ENCODE measurements at regions not wholly inside any gene's neighbourhood (a gene's known extent, or its start where the extent isn't known, plus 50 kb on each side); places are given as distances from the start of the nearest gene placed in this dataset.

- ATAC-seq (replicated peaks in 1 of 2): no peak
- no peak overlapping the region for H3K27ac Mint-ChIP-seq
- H3K4me3 Mint-ChIP-seq: no peak overlapping the region
- no peaks in the 10 kb centered on the region for H3K36me3 Mint-ChIP-seq (ENCODE audit: insufficient read depth in 2 of 2)
- no peaks in the 10 kb centered on the region for H3K27me3 Mint-ChIP-seq (ENCODE audit: low read depth)
- no peak for DNase-seq
- peaks cover 10% of the 10 kb centered on the region for H3K4me1 Mint-ChIP-seq (ENCODE audit: low read depth)
- H3K9me3 Mint-ChIP-seq: no peaks in the 10 kb centered on the region
Observed at GRCh38 chr10:9205558-9205957, 1151.1 kb downstream of the GATA3 start.

- Mint-ChIP-seq H3K27me3 (ENCODE audit: low read depth) (peaks cover 12% of the 10 kb centered on the region), H3K27ac (peak overlapping the region; percentile 54), H3K4me1 (ENCODE audit: low read depth) (peaks cover 10% of the 10 kb centered on the region), H3K4me3 (no peak overlapping the region), H3K9me3 (no peaks in the 10 kb centered on the region), H3K36me3 (ENCODE audit: insufficient read depth in 2 of 2) (no peaks in the 10 kb centered on the region)
- DNase-seq (peak; percentile 69 to 81), ATAC-seq (replicated peaks in 1 of 2) (peak; percentile 41 to 51)
Observed at GRCh38 chr10:9209105-9209798, 1154.8 kb downstream of the GATA3 start.

GRCh38 chr10:9211228-9211627 is 1156.7 kb downstream of the GATA3 start:
- no peak overlapping the region for H3K4me3 Mint-ChIP-seq
- no peak overlapping the region for H3K27ac Mint-ChIP-seq
- H3K27me3 Mint-ChIP-seq (ENCODE audit: low read depth): peaks cover 14% of the 10 kb centered on the region
- DNase-seq: no peak
- H3K9me3 Mint-ChIP-seq: no peaks in the 10 kb centered on the region
- H3K4me1 Mint-ChIP-seq (ENCODE audit: low read depth): peaks cover 19% of the 10 kb centered on the region
- no peaks in the 10 kb centered on the region for H3K36me3 Mint-ChIP-seq (ENCODE audit: insufficient read depth in 2 of 2)
- no peak for ATAC-seq (replicated peaks in 1 of 2)

GRCh38 chr10:9214618-9215017 is 1160.1 kb downstream of the GATA3 start:
- ATAC-seq (replicated peaks in 1 of 2) (no peak), DNase-seq (no peak)
- Mint-ChIP-seq H3K36me3 (ENCODE audit: insufficient read depth in 2 of 2) (no peaks in the 10 kb centered on the region), H3K9me3 (no peaks in the 10 kb centered on the region), H3K27ac (no peak overlapping the region), H3K4me3 (no peak overlapping the region), H3K27me3 (ENCODE audit: low read depth) (peaks cover 30% of the 10 kb centered on the region), H3K4me1 (ENCODE audit: low read depth) (peaks cover 17% of the 10 kb centered on the region)

GRCh38 chr10:9215121-9215520 is 1160.6 kb downstream of the GATA3 start:
- DNase-seq (no peak), ATAC-seq (replicated peaks in 1 of 2) (no peak)
- Mint-ChIP-seq H3K9me3 (no peaks in the 10 kb centered on the region), H3K4me3 (no peak overlapping the region), H3K27me3 (ENCODE audit: low read depth) (peaks cover 32% of the 10 kb centered on the region), H3K27ac (no peak overlapping the region), H3K36me3 (ENCODE audit: insufficient read depth in 2 of 2) (no peaks in the 10 kb centered on the region), H3K4me1 (ENCODE audit: low read depth) (peaks cover 17% of the 10 kb centered on the region)

GRCh38 chr10:9219860-9220259 is 1165.4 kb downstream of the GATA3 start:
- Mint-ChIP-seq H3K4me3 (no peak overlapping the region), H3K27ac (no peak overlapping the region), H3K4me1 (ENCODE audit: low read depth) (peaks cover 21% of the 10 kb centered on the region), H3K27me3 (ENCODE audit: low read depth) (peaks cover 26% of the 10 kb centered on the region), H3K9me3 (no peaks in the 10 kb centered on the region), H3K36me3 (ENCODE audit: insufficient read depth in 2 of 2) (no peaks in the 10 kb centered on the region)
- no peak for ATAC-seq (replicated peaks in 1 of 2)
- DNase-seq: no peak

- DNase-seq (no peak), ATAC-seq (replicated peaks in 1 of 2) (no peak)
- Mint-ChIP-seq H3K4me1 (ENCODE audit: low read depth) (peaks cover 13% of the 10 kb centered on the region), H3K36me3 (ENCODE audit: insufficient read depth in 2 of 2) (no peaks in the 10 kb centered on the region), H3K27me3 (ENCODE audit: low read depth) (peaks cover 33% of the 10 kb centered on the region), H3K4me3 (no peak overlapping the region), H3K9me3 (peaks cover under 1% of the 10 kb centered on the region in 2 donors), H3K27ac (no peak overlapping the region)
Observed at GRCh38 chr10:9222917-9223316, 1168.4 kb downstream of the GATA3 start.

GRCh38 chr10:9227679-9228365 is 1173.3 kb downstream of the GATA3 start:
- DNase-seq (no peak), ATAC-seq (replicated peaks in 1 of 2) (no peak)
- Mint-ChIP-seq H3K9me3 (peaks cover 2% of the 10 kb centered on the region in 2 donors), H3K36me3 (ENCODE audit: insufficient read depth in 2 of 2) (no peaks in the 10 kb centered on the region), H3K4me1 (ENCODE audit: low read depth) (peaks cover 42% of the 10 kb centered on the region), H3K27ac (no peak overlapping the region), H3K27me3 (ENCODE audit: low read depth) (peaks cover 61% of the 10 kb centered on the region), H3K4me3 (no peak overlapping the region)

GRCh38 chr10:9228771-9229170 is 1174.3 kb downstream of the GATA3 start:
- H3K27ac Mint-ChIP-seq: no peak overlapping the region
- H3K36me3 Mint-ChIP-seq (ENCODE audit: insufficient read depth in 2 of 2): no peaks in the 10 kb centered on the region
- H3K9me3 Mint-ChIP-seq: peaks cover 2% of the 10 kb centered on the region in 2 donors
- peaks cover 61% of the 10 kb centered on the region for H3K27me3 Mint-ChIP-seq (ENCODE audit: low read depth)
- no peak for DNase-seq
- peaks cover 42% of the 10 kb centered on the region for H3K4me1 Mint-ChIP-seq (ENCODE audit: low read depth)
- ATAC-seq (replicated peaks in 1 of 2): no peak
- H3K4me3 Mint-ChIP-seq: peak overlapping the region in 1 of 2 donors; percentile 2

- H3K36me3 Mint-ChIP-seq (ENCODE audit: insufficient read depth in 2 of 2): no peaks in the 10 kb centered on the region
- H3K27me3 Mint-ChIP-seq (ENCODE audit: low read depth): peaks cover 55% of the 10 kb centered on the region
- peak; percentile 66 to 84 for ATAC-seq (replicated peaks in 1 of 2)
- peak overlapping the region; percentile 41 to 65 for H3K4me3 Mint-ChIP-seq
- peak; percentile 1 to 5 for DNase-seq
- no peak overlapping the region for H3K27ac Mint-ChIP-seq
- peaks cover 37% of the 10 kb centered on the region for H3K4me1 Mint-ChIP-seq (ENCODE audit: low read depth)
- peaks cover 2% of the 10 kb centered on the region in 2 donors for H3K9me3 Mint-ChIP-seq
Observed at GRCh38 chr10:9229702-9230244, 1175.3 kb downstream of the GATA3 start.

GRCh38 chr10:9230625-9231024 is 1176.1 kb downstream of the GATA3 start:
- DNase-seq (no peak), ATAC-seq (replicated peaks in 1 of 2) (no peak)
- H3K4me3 Mint-ChIP-seq: no peak overlapping the region
- H3K36me3 Mint-ChIP-seq (ENCODE audit: insufficient read depth in 2 of 2): no peaks in the 10 kb centered on the region
- H3K27ac Mint-ChIP-seq: no peak overlapping the region
- peaks cover 2% of the 10 kb centered on the region in 2 donors for H3K9me3 Mint-ChIP-seq
- H3K4me1 Mint-ChIP-seq (ENCODE audit: low read depth): peaks cover 37% of the 10 kb centered on the region
- peaks cover 55% of the 10 kb centered on the region for H3K27me3 Mint-ChIP-seq (ENCODE audit: low read depth)

- Mint-ChIP-seq H3K27ac (no peak overlapping the region), H3K4me3 (no peak overlapping the region), H3K4me1 (ENCODE audit: low read depth) (peaks cover 29% of the 10 kb centered on the region), H3K27me3 (ENCODE audit: low read depth) (peaks cover 34% of the 10 kb centered on the region), H3K9me3 (no peaks in the 10 kb centered on the region), H3K36me3 (ENCODE audit: insufficient read depth in 2 of 2) (no peaks in the 10 kb centered on the region)
- no peak for DNase-seq
- ATAC-seq (replicated peaks in 1 of 2): no peak
Observed at GRCh38 chr10:9234191-9234590, 1179.7 kb downstream of the GATA3 start.

- H3K9me3 Mint-ChIP-seq: no peaks in the 10 kb centered on the region
- H3K27me3 Mint-ChIP-seq (ENCODE audit: low read depth): peaks cover 12% of the 10 kb centered on the region
- no peak for DNase-seq
- H3K36me3 Mint-ChIP-seq (ENCODE audit: insufficient read depth in 2 of 2): no peaks in the 10 kb centered on the region
- H3K27ac Mint-ChIP-seq: no peak overlapping the region
- no peak overlapping the region for H3K4me3 Mint-ChIP-seq
- H3K4me1 Mint-ChIP-seq (ENCODE audit: low read depth): no peaks in the 10 kb centered on the region
- no peak for ATAC-seq (replicated peaks in 1 of 2)
Observed at GRCh38 chr10:9238041-9238440, 1183.6 kb downstream of the GATA3 start.

All from activated T-cell treated with anti-CD3 and anti-CD28 coated beads, Interleukin-2, amount 50 U/mL, for 72 hours (primary cell).